ENCODE measurements at regions not wholly inside any gene's neighbourhood (a gene's known extent, or its start where the extent isn't known, plus 50 kb on each side); places are given as distances from the start of the nearest gene placed in this dataset.

DNA sequence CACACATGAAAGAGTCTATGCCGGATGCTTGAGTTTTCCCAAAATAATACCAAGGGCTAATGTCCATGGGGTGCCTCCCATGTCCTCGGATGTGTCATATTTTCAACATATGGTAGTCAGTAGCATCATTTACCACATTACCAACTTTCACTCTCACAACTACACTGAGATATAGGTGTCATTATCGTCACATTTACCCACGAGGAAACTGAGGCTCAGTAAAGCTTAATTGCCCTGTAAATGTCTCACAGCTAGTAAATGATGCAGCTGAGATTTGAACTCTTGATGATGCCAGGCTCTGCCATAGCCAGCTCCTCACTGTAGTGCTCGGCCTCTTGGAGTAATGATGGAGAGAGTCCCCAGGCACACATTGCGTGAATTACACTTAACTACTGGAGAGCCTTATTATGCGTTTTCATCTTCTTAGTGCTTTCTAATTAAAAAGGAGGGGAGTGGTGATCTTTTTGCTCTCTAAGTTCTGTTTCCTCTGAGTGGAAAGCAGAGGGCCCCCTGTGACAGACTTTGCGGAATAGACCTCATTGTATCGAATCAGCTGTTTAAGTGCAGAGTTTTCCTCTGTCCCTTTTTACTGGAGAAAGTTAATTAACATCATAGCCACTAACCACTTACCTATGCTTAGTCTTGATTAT lies 142.0 kb upstream of the SLCO3A1 start:
- Histone ChIP-seq H3K4me3 (no peak overlapping the region), H3K4me1 (no peaks in the 10 kb centered on the region), H3K9me3 (no peaks in the 10 kb centered on the region), H3K27me3 (no peaks in the 10 kb centered on the region), H3K27ac (no peak overlapping the region), H3K36me3 (no peaks in the 10 kb centered on the region)
- no peak for DNase-seq (ENCODE audit: low spot score in 2 of 2)
- 59 to 68% methylated on average over 9 of the region's 9 CpGs for WGBS, 2 donors
- TF ChIP-seq, protein P1, sequence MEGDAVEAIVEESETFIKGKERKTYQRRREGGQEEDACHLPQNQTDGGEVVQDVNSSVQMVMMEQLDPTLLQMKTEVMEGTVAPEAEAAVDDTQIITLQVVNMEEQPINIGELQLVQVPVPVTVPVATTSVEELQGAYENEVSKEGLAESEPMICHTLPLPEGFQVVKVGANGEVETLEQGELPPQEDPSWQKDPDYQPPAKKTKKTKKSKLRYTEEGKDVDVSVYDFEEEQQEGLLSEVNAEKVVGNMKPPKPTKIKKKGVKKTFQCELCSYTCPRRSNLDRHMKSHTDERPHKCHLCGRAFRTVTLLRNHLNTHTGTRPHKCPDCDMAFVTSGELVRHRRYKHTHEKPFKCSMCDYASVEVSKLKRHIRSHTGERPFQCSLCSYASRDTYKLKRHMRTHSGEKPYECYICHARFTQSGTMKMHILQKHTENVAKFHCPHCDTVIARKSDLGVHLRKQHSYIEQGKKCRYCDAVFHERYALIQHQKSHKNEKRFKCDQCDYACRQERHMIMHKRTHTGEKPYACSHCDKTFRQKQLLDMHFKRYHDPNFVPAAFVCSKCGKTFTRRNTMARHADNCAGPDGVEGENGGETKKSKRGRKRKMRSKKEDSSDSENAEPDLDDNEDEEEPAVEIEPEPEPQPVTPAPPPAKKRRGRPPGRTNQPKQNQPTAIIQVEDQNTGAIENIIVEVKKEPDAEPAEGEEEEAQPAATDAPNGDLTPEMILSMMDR (IDR thresholded peaks at IDR 0.05): no peak
- TF ChIP-seq EP300 (IDR thresholded peaks at IDR 0.05): no peak
- no peak for TF ChIP-seq POLR2A (IDR thresholded peaks at IDR 0.05)

DNA sequence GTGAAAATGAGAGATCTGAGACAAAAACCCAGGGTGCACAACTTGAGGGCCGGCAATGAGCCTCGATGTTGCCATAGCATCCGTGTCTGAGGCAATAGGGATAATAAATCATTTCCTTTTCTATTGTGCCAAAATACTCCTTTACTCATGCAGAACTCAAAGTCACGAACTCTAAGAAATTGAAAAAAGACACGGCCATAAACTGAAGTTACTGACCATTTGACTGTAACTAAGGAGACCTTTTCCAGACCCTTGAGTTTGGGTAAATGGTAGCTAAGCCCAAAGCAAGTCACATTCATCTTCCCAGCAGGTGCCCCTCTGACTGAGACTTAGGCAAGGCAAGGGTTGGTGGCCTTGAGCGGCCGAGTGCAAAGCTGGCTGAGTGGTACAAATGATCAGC lies 141.2 kb upstream of the SLCO3A1 start:
- 59 to 63% methylated on average over 7 of the region's 7 CpGs for WGBS, 2 donors
- TF ChIP-seq, protein P1 (IDR thresholded peaks at IDR 0.05): no peak
- TF ChIP-seq EP300 (IDR thresholded peaks at IDR 0.05) (no peak), POLR2A (IDR thresholded peaks at IDR 0.05) (no peak)
- H3K4me1 ChIP-seq: no peaks in the 10 kb centered on the region
- no peak overlapping the region for H3K27ac ChIP-seq
- no peaks in the 10 kb centered on the region for H3K36me3 ChIP-seq
- no peak overlapping the region for H3K4me3 ChIP-seq
- no peak for DNase-seq (ENCODE audit: low spot score in 2 of 2)
- no peaks in the 10 kb centered on the region for H3K9me3 ChIP-seq
- no peaks in the 10 kb centered on the region for H3K27me3 ChIP-seq

DNA sequence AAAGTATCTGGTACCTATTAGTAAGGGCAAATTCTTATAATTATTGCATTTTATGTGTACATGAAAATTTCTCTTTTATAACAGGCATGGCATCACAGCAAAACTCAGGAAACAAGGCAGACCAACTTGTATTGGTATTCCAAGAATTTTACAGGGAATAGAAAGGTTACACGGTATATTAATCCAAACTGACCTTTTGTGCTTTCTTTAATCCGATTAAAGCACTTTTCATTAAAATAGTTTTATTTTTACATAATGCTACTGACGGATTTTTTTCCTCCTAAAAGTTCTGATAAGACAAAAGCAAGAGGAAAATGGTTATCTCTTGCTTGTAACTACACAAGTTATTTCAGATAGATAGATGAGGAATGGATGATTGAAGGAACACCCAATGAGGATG lies 137.0 kb upstream of the SLCO3A1 start:
- no peak for TF ChIP-seq POLR2A (IDR thresholded peaks at IDR 0.05)
- TF ChIP-seq, protein P1 (IDR thresholded peaks at IDR 0.05): no peak
- no peak for TF ChIP-seq EP300 (IDR thresholded peaks at IDR 0.05)
- H3K27ac ChIP-seq: no peak overlapping the region
- no peaks in the 10 kb centered on the region for H3K27me3 ChIP-seq
- no peaks in the 10 kb centered on the region for H3K36me3 ChIP-seq
- no peaks in the 10 kb centered on the region for H3K9me3 ChIP-seq
- DNase-seq (ENCODE audit: low spot score in 2 of 2): no peak
- 57 to 62% methylated on average over 3 of the region's 3 CpGs for WGBS, 2 donors
- no peaks in the 10 kb centered on the region for H3K4me1 ChIP-seq
- H3K4me3 ChIP-seq: no peak overlapping the region

DNA sequence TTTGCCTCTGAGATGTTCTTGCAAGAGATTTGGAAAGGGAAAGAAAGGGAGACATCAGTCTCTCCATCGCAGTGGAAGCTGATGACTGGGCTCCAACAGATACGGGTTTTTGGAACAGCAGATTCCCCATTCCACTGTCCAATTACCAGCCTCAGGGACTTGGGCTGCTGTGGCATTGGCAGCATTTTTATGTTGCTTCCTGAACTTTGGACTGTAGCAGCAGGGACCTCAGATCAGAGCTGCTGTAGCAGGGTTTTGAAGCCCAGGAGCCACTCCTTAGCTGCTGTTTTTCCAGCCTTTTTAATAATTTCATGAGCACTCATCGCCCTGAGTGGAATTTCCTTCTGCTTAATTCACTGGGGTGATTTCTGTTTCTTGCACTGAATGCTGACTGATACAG lies 135.7 kb upstream of the SLCO3A1 start:
- DNase-seq (ENCODE audit: low spot score in 2 of 2): no peak
- no peak overlapping the region for H3K4me3 ChIP-seq
- H3K9me3 ChIP-seq: no peaks in the 10 kb centered on the region
- WGBS, 2 donors: 63 to 87% methylated on average over 3 of the region's 3 CpGs
- TF ChIP-seq POLR2A (IDR thresholded peaks at IDR 0.05) (no peak), EP300 (IDR thresholded peaks at IDR 0.05) (no peak)
- TF ChIP-seq, protein P1 (IDR thresholded peaks at IDR 0.05): no peak
- H3K36me3 ChIP-seq: no peaks in the 10 kb centered on the region
- no peaks in the 10 kb centered on the region for H3K27me3 ChIP-seq
- H3K4me1 ChIP-seq: no peaks in the 10 kb centered on the region
- H3K27ac ChIP-seq: no peak overlapping the region

DNA sequence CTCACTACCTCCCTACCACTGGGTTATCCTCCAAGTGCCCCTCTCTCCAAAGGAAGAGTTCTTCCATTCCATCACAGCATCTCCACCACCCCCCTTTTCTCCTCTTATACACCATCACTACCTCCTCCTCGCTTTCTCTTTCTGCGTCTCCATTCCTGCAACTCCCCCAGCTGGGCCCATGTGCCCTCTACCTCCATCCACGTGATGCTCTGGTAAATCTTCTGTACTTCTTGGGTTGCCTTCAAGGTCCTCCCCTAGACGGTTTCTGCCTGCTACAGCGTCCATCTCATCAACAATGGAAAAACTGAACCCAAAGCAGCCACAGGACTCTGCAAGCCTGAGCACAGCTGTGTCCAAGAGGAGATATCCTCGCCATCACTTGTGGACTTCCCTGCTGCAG lies 129.5 kb upstream of the SLCO3A1 start:
- TF ChIP-seq POLR2A (IDR thresholded peaks at IDR 0.05): no peak
- H3K36me3 ChIP-seq: no peaks in the 10 kb centered on the region
- peaks cover 0 to 3% (median 2%) of the 10 kb centered on the region in 4 donors for H3K9me3 ChIP-seq
- no peaks in the 10 kb centered on the region for H3K27me3 ChIP-seq
- H3K4me1 ChIP-seq: no peaks in the 10 kb centered on the region
- no peak overlapping the region for H3K27ac ChIP-seq
- whole genome bisulfite sequencing, 2 donors: 86 to 90% methylated on average over 6 of the region's 6 CpGs
- H3K4me3 ChIP-seq: no peak overlapping the region
- DNase-seq (ENCODE audit: low spot score in 2 of 2): no peak

DNA sequence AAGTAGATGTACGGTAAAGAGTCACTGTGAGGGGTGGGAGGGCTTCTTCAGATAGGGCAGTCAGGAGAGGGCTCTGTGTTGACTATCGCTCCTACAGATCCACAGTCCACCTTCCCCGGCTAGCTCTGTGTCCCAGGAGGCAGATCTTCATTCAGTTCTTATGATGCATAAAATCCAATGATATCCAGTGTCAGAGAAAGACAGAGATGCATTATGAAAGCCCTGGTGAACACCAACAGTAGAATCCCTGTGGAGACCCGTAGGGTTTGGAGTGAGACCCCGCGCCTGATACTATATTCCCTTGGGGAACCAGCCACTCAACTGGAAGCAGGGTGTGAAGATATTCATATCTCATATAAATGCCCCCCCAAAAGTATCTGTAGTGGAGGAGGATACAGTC lies 119.8 kb upstream of the SLCO3A1 start:
- no peaks in the 10 kb centered on the region for H3K4me1 ChIP-seq
- H3K9me3 ChIP-seq: peaks cover 0 to 6% (median 2%) of the 10 kb centered on the region in 4 donors
- no peaks in the 10 kb centered on the region for H3K36me3 ChIP-seq
- no peak overlapping the region for H3K27ac ChIP-seq
- TF ChIP-seq, protein P1 (IDR thresholded peaks at IDR 0.05): no peak
- TF ChIP-seq POLR2A (IDR thresholded peaks at IDR 0.05) (no peak), EP300 (IDR thresholded peaks at IDR 0.05) (no peak)
- H3K4me3 ChIP-seq: no peak overlapping the region
- WGBS, 2 donors: 79 to 85% methylated on average over 6 of the region's 6 CpGs
- H3K27me3 ChIP-seq: no peaks in the 10 kb centered on the region
- no peak for DNase-seq (ENCODE audit: low spot score in 2 of 2)
